Astrocyte (in vitro differentiated cells and primary cell): ENCODE measurements at regions not wholly inside any gene's neighbourhood (a gene's known extent, or its start where the extent isn't known, plus 50 kb on each side); places are given as distances from the start of the nearest gene placed in this dataset.
A peak's percentile ranks its signal among the peaks of the same experiment; 100 is the strongest.

Experiments used
- DNase-seq: peaks from one replicate; pipeline ENCODE4 v3.0.0-alpha.2; 2010; ENCODE audit warnings: low read depth
- FAIRE-seq: peaks from 2 replicates; lab custom pipeline; 2011; peaks lifted over from hg19 to GRCh38; lab: Jason Lieb, UNC
- H2AFZ ChIP-seq: 2 replicates; pipeline ENCODE4 v1.6.0; 2012; ENCODE audit warnings: low read depth, low read length, inconsistent platforms
- H3K27ac ChIP-seq: 2 replicates; pipeline ENCODE4 v1.5.1; 2011; ENCODE audit warnings: low read depth, low read length, inconsistent platforms
- H3K27me3 ChIP-seq: 2 replicates; pipeline ENCODE4 v1.6.0; 2011; ENCODE audit warnings: low read length, inconsistent platforms; ENCODE audit not compliant: insufficient read depth
- H3K36me3 ChIP-seq: 2 replicates; pipeline ENCODE4 v1.5.1; 2011; ENCODE audit warnings: low read length, inconsistent platforms; ENCODE audit not compliant: insufficient read depth
- H3K4me1 ChIP-seq: 2 replicates; pipeline ENCODE4 v1.5.1; 2011; ENCODE audit warnings: low read length, inconsistent platforms; ENCODE audit not compliant: insufficient read depth
- H3K4me2 ChIP-seq: 2 replicates; pipeline ENCODE4 v1.6.0; 2012; ENCODE audit warnings: low read length, inconsistent platforms
- H3K4me3 ChIP-seq: 2 replicates; pipeline ENCODE4 v1.5.1; 2011; ENCODE audit warnings: low read depth, mild to moderate bottlenecking, low read length, inconsistent platforms; ENCODE audit not compliant: insufficient read depth
- H3K79me2 ChIP-seq: 2 replicates; pipeline ENCODE4 v1.6.0; 2012; ENCODE audit warnings: mild to moderate bottlenecking, low read length, inconsistent platforms; ENCODE audit not compliant: insufficient read depth
- H3K9ac ChIP-seq: 2 replicates; pipeline ENCODE4 v1.6.0; 2012; ENCODE audit warnings: mild to moderate bottlenecking, low read length, inconsistent platforms
- H3K9me3 ChIP-seq: 2 replicates; pipeline ENCODE4 v1.5.1; 2012; ENCODE audit warnings: low read depth, mild to moderate bottlenecking, low read length, inconsistent platforms; ENCODE audit not compliant: insufficient read depth
- H4K20me1 ChIP-seq: 2 replicates; pipeline ENCODE4 v1.6.0; 2012; ENCODE audit warnings: low read length, inconsistent platforms; ENCODE audit not compliant: insufficient read depth
- H3K27ac Mint-ChIP-seq: one replicate; pipeline ENCODE4 v1.8.0; 2021; ENCODE audit warnings: mild to moderate bottlenecking, mixed read lengths; ENCODE audit not compliant: unreplicated experiment
- H3K27me3 Mint-ChIP-seq: one replicate; pipeline ENCODE4 v1.8.0; 2021; ENCODE audit warnings: low read depth, mixed read lengths; ENCODE audit not compliant: unreplicated experiment
- H3K36me3 Mint-ChIP-seq: one replicate; pipeline ENCODE4 v1.8.0; 2021; ENCODE audit warnings: low read depth, mixed read lengths; ENCODE audit not compliant: unreplicated experiment
- H3K4me1 Mint-ChIP-seq: one replicate; pipeline ENCODE4 v1.8.0; 2021; ENCODE audit warnings: low read depth, mixed read lengths; ENCODE audit not compliant: unreplicated experiment
- H3K4me3 Mint-ChIP-seq: one replicate; pipeline ENCODE4 v1.8.0; 2021; ENCODE audit warnings: mild to moderate bottlenecking, moderate library complexity, mixed read lengths; ENCODE audit not compliant: unreplicated experiment
- H3K9me3 Mint-ChIP-seq: one replicate; pipeline ENCODE4 v1.8.0; 2021; ENCODE audit warnings: mild to moderate bottlenecking, mixed read lengths; ENCODE audit not compliant: unreplicated experiment
- CTCF ChIP-seq: IDR thresholded peaks from 2 replicates; pipeline ENCODE4 v1.5.1; 2011; ENCODE audit warnings: low read depth, mild to moderate bottlenecking, inconsistent platforms, low read length, moderate library complexity; ENCODE audit not compliant: insufficient read depth
- EZH2 ChIP-seq: IDR thresholded peaks from 2 replicates; pipeline ENCODE4 v1.6.1; 2012; ENCODE audit warnings: mild to moderate bottlenecking, low read length, inconsistent platforms; ENCODE audit not compliant: insufficient read depth

DNA sequence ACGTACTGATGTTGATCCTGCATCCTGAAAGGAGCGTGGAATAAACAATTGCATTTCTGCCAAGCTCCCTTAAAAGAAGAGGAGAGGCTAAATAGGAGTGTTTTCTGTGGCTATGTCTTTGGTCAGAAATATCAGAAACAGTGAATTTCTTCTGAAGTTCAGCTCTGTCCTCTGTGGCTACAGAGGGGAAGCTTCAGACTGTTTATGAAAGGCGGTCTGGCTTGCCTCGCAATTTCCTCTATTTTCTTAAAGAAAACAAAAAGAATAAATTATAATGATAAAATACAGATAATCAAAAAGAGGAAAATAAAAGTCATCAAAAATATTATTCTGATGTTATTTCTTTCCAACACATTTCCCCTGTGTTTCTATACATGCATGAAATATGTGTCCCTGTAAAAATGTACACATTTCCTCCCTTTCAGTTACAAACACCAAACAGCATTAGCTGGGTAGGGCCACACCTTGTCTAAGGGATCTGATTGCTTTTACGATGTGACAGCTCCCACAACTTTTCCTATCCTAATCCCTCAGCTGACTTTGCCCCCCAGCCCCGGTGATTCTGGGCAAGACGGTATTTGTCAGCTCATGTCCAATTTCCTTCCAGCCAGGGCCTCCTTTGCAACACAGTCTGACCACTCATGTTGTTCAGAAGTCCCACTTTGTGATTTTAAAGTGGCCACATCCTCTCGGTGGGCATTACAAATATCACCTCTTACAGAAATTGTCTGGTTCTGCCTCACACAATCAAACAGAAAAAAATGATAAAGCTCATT is 439.0 kb downstream of the HS3ST3B1 start:
- FAIRE-seq (no peak), DNase-seq (no peak)
- Histone ChIP-seq H3K4me2 (no peak overlapping the region), H4K20me1 (no peaks in the 10 kb centered on the region), H3K9me3 (no peaks in the 10 kb centered on the region), H3K27ac (no peak overlapping the region), H3K9ac (no peak overlapping the region), H3K79me2 (no peaks in the 10 kb centered on the region), H2AFZ (no peak overlapping the region), H3K4me3 (no peak overlapping the region), H3K4me1 (peaks cover 6% of the 10 kb centered on the region), H3K27me3 (no peaks in the 10 kb centered on the region), H3K36me3 (no peaks in the 10 kb centered on the region)
- no peaks in the 10 kb centered on the region for H3K9me3 Mint-ChIP-seq
- no peak for TF ChIP-seq CTCF
- TF ChIP-seq EZH2, result no peak
- no peaks in the 10 kb centered on the region for H3K27me3 Mint-ChIP-seq
- H3K4me1 Mint-ChIP-seq, result peaks cover 22% of the 10 kb centered on the region
- H3K36me3 Mint-ChIP-seq, result no peaks in the 10 kb centered on the region
- H3K4me3 Mint-ChIP-seq, result no peak overlapping the region
- no peak overlapping the region for H3K27ac Mint-ChIP-seq

DNA sequence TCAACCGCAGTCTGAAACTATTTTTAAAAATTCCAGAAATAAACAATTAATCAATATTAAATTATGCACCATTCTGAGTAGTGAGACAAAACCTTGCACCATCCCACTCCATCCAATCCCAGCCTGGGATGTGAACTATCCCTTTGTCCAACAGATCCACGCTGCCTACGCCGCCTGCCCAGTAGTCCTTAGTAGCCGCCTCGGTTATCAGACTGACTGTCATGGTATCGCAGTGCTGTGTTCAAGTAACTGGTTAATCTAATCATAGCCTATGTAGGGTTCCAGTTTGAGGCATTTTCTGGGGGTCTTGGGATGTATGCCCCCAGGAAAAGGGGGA is 437.7 kb downstream of the HS3ST3B1 start:
- no peak overlapping the region for H3K9ac ChIP-seq
- no peaks in the 10 kb centered on the region for H3K79me2 ChIP-seq
- FAIRE-seq, result no peak
- TF ChIP-seq CTCF (no peak), EZH2 (no peak)
- H2AFZ ChIP-seq, result no peak overlapping the region
- H3K4me3 ChIP-seq, result no peak overlapping the region
- H3K36me3 ChIP-seq, result no peaks in the 10 kb centered on the region
- H4K20me1 ChIP-seq, result no peaks in the 10 kb centered on the region
- DNase-seq, result no peak
- no peak overlapping the region for H3K27ac Mint-ChIP-seq
- no peaks in the 10 kb centered on the region for H3K27me3 Mint-ChIP-seq
- no peaks in the 10 kb centered on the region for H3K36me3 Mint-ChIP-seq
- peaks cover 19% of the 10 kb centered on the region for H3K4me1 Mint-ChIP-seq
- no peaks in the 10 kb centered on the region for H3K27me3 ChIP-seq
- peaks cover 6% of the 10 kb centered on the region for H3K4me1 ChIP-seq
- no peak overlapping the region for H3K4me3 Mint-ChIP-seq
- peak overlapping the region; percentile 59 for H3K27ac ChIP-seq
- peak overlapping the region; percentile 70 for H3K4me2 ChIP-seq
- H3K9me3 Mint-ChIP-seq, result no peaks in the 10 kb centered on the region
- H3K9me3 ChIP-seq, result no peaks in the 10 kb centered on the region

GRCh38 chr17:14737984-14738651 is 437.2 kb downstream of the HS3ST3B1 start:
- Mint-ChIP-seq H3K27ac (peak overlapping the region; percentile 79), H3K9me3 (no peaks in the 10 kb centered on the region), H3K4me3 (no peak overlapping the region), H3K4me1 (peaks cover 19% of the 10 kb centered on the region), H3K36me3 (no peaks in the 10 kb centered on the region), H3K27me3 (no peaks in the 10 kb centered on the region)
- peak overlapping the region; percentile 49 for H3K9ac ChIP-seq
- no peaks in the 10 kb centered on the region for H3K36me3 ChIP-seq
- H3K27me3 ChIP-seq, result no peaks in the 10 kb centered on the region
- no peaks in the 10 kb centered on the region for H3K79me2 ChIP-seq
- peak; percentile 78 for DNase-seq
- peak; percentile 98 for FAIRE-seq
- H3K27ac ChIP-seq, result peak overlapping the region; percentile 65
- no peak overlapping the region for H2AFZ ChIP-seq
- no peak overlapping the region for H3K4me3 ChIP-seq
- no peaks in the 10 kb centered on the region for H3K9me3 ChIP-seq
- no peak for TF ChIP-seq EZH2
- no peak for TF ChIP-seq CTCF
- peak overlapping the region; percentile 70 for H3K4me2 ChIP-seq
- peaks cover 6% of the 10 kb centered on the region for H3K4me1 ChIP-seq
- H4K20me1 ChIP-seq, result no peaks in the 10 kb centered on the region
